ENCODE measurements at regions not wholly inside any gene's neighbourhood (a gene's known extent, or its start where the extent isn't known, plus 50 kb on each side); places are given as distances from the start of the nearest gene placed in this dataset.
A peak's percentile ranks its signal among the peaks of the same experiment; 100 is the strongest.

DNA sequence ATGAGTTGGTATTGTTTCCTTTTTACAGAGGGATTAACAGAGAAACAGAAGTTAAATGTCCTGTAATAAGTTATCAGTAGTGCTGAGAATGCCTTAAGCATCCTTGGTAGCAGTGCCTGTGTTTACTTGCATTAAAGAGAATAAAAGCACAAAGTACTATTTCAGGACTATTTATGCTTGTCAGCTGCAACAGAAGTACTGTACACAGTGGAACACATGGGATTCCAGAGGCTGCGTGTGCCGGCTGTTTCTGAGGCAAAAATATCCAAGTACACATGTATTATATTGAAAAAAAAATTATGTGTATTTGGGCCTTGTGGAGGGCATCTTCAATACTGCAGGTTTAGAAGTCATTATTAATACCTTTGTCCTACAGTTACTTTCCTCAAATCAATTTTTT is 58.2 kb upstream of the ACTBL2 start:
- DNase-seq (ENCODE audit: low spot score): no peak

- DNase-seq (ENCODE audit: low spot score): no peak
Observed at GRCh38 chr5:57539281-57539701, 56.7 kb upstream of the ACTBL2 start.

- DNase-seq (ENCODE audit: low spot score): peak; percentile 80
Observed at GRCh38 chr5:57538341-57538955, 55.8 kb upstream of the ACTBL2 start.

GRCh38 chr5:57537811-57538210 is 55.2 kb upstream of the ACTBL2 start:
- DNase-seq (ENCODE audit: low spot score): no peak

DNA sequence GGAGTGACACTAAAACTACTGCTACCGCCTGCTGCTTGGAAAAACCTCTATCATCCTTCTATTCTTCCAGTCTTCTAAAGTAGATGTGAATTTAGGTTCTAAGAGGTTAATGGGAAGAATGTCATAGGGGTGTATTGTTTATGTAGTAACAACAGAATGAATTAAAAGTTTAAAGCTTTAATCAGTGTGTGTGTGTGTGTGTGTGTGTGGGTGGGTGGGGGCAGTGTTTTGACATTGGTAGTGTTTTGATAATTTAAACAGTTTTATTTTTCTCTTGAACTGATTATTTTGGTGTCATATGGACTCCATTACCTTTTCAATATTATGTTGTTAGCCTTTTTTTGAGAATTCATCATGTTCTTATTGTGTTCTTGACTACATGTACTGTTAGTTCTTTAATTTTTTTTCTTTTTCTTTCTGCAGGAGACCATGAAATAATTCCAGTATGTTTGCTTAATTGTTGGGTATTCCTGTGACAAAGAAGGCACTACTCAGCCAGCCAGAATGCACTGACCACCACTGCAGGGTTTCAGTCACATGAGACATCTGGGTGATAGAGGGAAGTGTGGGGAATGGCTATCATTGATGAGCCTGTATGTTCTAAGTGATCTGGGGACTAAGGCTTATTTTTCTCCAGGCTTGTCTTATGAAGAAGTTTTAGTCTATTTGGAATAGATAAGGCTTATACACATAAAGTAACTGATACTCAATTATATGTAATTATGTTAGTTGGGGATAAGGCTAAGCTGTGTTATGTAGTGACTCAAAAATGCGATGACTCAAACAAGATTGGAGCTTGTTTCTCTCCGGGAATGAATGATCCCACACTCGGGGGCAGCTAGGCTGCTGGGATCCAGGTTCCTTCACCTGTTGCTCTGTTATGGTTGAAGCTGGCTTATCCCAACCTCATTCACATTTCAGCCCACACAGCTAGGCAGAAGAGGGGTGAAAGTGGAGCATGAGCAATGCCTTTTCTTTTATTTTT is 50.2 kb upstream of the ACTBL2 start:
- no peak for DNase-seq (ENCODE audit: low spot score)

Data from SW480 (cell line).